Tibial artery (tissue), 4 donors: ENCODE measurements at regions not wholly inside any gene's neighbourhood (a gene's known extent, or its start where the extent isn't known, plus 50 kb on each side); places are given as distances from the start of the nearest gene placed in this dataset.

Experiments used
- DNase-seq, 2 donors: peaks; one replicate each; pipeline ENCODE4 v3.0.0-alpha.2; 2019
- H3K27ac ChIP-seq, 2 donors: fragments of 200-600 bp; sonication (generic) in 1 of 2; 1 replicate in 1 of 2; 2 replicates in 1 of 2; pipeline ENCODE4 v1.5.1; 2018 to 2019; ENCODE audit warnings: mild to moderate bottlenecking in 1 of 2
- H3K27me3 ChIP-seq, 2 donors: fragments of 200-600 bp; sonication (generic) in 1 of 2; one replicate each; pipeline versions ENCODE4 v1.5.1 to v1.6.0; 2016 to 2019
- H3K36me3 ChIP-seq, 3 donors: fragments of 200-600 bp; sonication (generic) in 2 of 3; one replicate each; pipeline ENCODE4 v1.5.1; 2016 to 2019; ENCODE audit warnings: mild to moderate bottlenecking in 2 of 3
- H3K4me1 ChIP-seq, 4 donors: fragments of 200-600 bp; sonication (generic) in 2 of 4; 1 replicate in 3 of 4; 2 replicates in 1 of 4; pipeline ENCODE4 v1.5.1; 2016 to 2019
- H3K4me3 ChIP-seq, 2 donors: fragments of 200-600 bp; sonication (generic) in 1 of 2; 1 replicate in 1 of 2; 2 replicates in 1 of 2; pipeline ENCODE4 v1.5.1; 2018 to 2019; ENCODE audit warnings: mild to moderate bottlenecking in 2 of 2
- H3K9me3 ChIP-seq, 3 donors: fragments of 200-600 bp; sonication (generic) in 1 of 3; one replicate each; pipeline ENCODE4 v1.5.1; 2016 to 2019
- CTCF ChIP-seq, 2 experiments: fragments of 200-600 bp in 1 of 2; fragments of 450-650 bp in 1 of 2; IDR thresholded peaks; one replicate each; pipeline ENCODE4 v1.5.1; 2017 to 2019; ENCODE audit warnings: antibody characterized with exemption in 2 of 2, mild to moderate bottlenecking in 1 of 2, moderate library complexity in 1 of 2
- intact Hi-C: fragments of 100-400 bp; cut with DNase I; formaldehyde crosslinking; loops from one replicate; pipeline ENCODE4 v1.15.0; 2023; ENCODE audit warnings: low total_unique reads

- intact Hi-C loops = no loop called here
- no peaks in the 10 kb centered on the region for H3K9me3 ChIP-seq
- no peak overlapping the region for H3K27ac ChIP-seq
- H3K27me3 ChIP-seq = no peaks in the 10 kb centered on the region
- no peak for TF ChIP-seq CTCF (IDR thresholded peaks at IDR 0.05)
- no peaks in the 10 kb centered on the region for H3K4me1 ChIP-seq
- H3K4me3 ChIP-seq = no peak overlapping the region
- H3K36me3 ChIP-seq = no peaks in the 10 kb centered on the region
- no peak for DNase-seq
Measured at GRCh38 chr9:106678273-106678672, 184.7 kb upstream of the ZNF462 start.

GRCh38 chr9:106682420-106682819 lies 180.5 kb upstream of the ZNF462 start:
- DNase-seq = no peak
- intact Hi-C loops = no loop called here
- no peak for TF ChIP-seq CTCF (IDR thresholded peaks at IDR 0.05)
- no peak overlapping the region for H3K4me3 ChIP-seq
- H3K9me3 ChIP-seq = no peaks in the 10 kb centered on the region
- no peaks in the 10 kb centered on the region for H3K27me3 ChIP-seq
- H3K36me3 ChIP-seq = no peaks in the 10 kb centered on the region
- no peaks in the 10 kb centered on the region for H3K4me1 ChIP-seq
- no peak overlapping the region for H3K27ac ChIP-seq

- DNase-seq = no peak
- no peak overlapping the region for H3K4me3 ChIP-seq
- no peaks in the 10 kb centered on the region for H3K9me3 ChIP-seq
- H3K4me1 ChIP-seq = no peaks in the 10 kb centered on the region
- TF ChIP-seq CTCF (IDR thresholded peaks at IDR 0.05) = no peak
- H3K27ac ChIP-seq = no peak overlapping the region
- no peaks in the 10 kb centered on the region for H3K36me3 ChIP-seq
- intact Hi-C loops = no loop called here
- no peaks in the 10 kb centered on the region for H3K27me3 ChIP-seq
Measured at GRCh38 chr9:106683454-106683853, 179.5 kb upstream of the ZNF462 start.

GRCh38 chr9:106684940-106685695 lies 177.8 kb upstream of the ZNF462 start:
- intact Hi-C loops = no loop called here
- Histone ChIP-seq H3K4me3 (no peak overlapping the region), H3K9me3 (no peaks in the 10 kb centered on the region), H3K4me1 (no peaks in the 10 kb centered on the region), H3K27ac (no peak overlapping the region), H3K36me3 (no peaks in the 10 kb centered on the region), H3K27me3 (no peaks in the 10 kb centered on the region)
- no peak for DNase-seq
- TF ChIP-seq CTCF (IDR thresholded peaks at IDR 0.05) = no peak

GRCh38 chr9:106689089-106689488 lies 173.9 kb upstream of the ZNF462 start:
- Histone ChIP-seq H3K9me3 (no peaks in the 10 kb centered on the region), H3K4me1 (no peaks in the 10 kb centered on the region), H3K27me3 (no peaks in the 10 kb centered on the region), H3K27ac (no peak overlapping the region), H3K4me3 (no peak overlapping the region), H3K36me3 (no peaks in the 10 kb centered on the region)
- intact Hi-C loops = no loop called here
- DNase-seq = no peak
- TF ChIP-seq CTCF (IDR thresholded peaks at IDR 0.05) = no peak

- H3K4me1 ChIP-seq = no peaks in the 10 kb centered on the region
- no peaks in the 10 kb centered on the region for H3K9me3 ChIP-seq
- intact Hi-C loops = no loop called here
- H3K27me3 ChIP-seq = no peaks in the 10 kb centered on the region
- DNase-seq = no peak
- H3K36me3 ChIP-seq = no peaks in the 10 kb centered on the region
- H3K27ac ChIP-seq = no peak overlapping the region
- TF ChIP-seq CTCF (IDR thresholded peaks at IDR 0.05) = no peak
- H3K4me3 ChIP-seq = no peak overlapping the region
Measured at GRCh38 chr9:106691627-106692026, 171.3 kb upstream of the ZNF462 start.
